Trophoblast cell (in vitro differentiated cells and primary cell): ENCODE measurements at regions not wholly inside any gene's neighbourhood (a gene's known extent, or its start where the extent isn't known, plus 50 kb on each side); places are given as distances from the start of the nearest gene placed in this dataset.

Source experiments
- DNase-seq, 2 donors: peaks; one replicate each; pipeline ENCODE4 v3.0.0-alpha.2; 2016
- H2AFZ ChIP-seq: 2 replicates; pipeline ENCODE4 v1.6.1; 2013; ENCODE audit warnings: low read length, moderate library complexity, mild to moderate bottlenecking; ENCODE audit not compliant: insufficient read depth, poor library complexity
- H2AK5ac ChIP-seq: 2 replicates; pipeline ENCODE4 v1.6.1; 2013; ENCODE audit warnings: mild to moderate bottlenecking, low read length
- H2BK120ac ChIP-seq: 2 replicates; pipeline ENCODE4 v1.6.1; 2013; ENCODE audit warnings: low read length, mild to moderate bottlenecking, moderate library complexity; ENCODE audit not compliant: insufficient read depth, poor library complexity
- H2BK12ac ChIP-seq: 2 replicates; pipeline ENCODE4 v1.6.1; 2013; ENCODE audit warnings: mild to moderate bottlenecking, low read length, moderate library complexity
- H2BK5ac ChIP-seq: 2 replicates; pipeline ENCODE4 v1.6.1; 2013; ENCODE audit warnings: low read length, low read depth, moderate library complexity, mild to moderate bottlenecking; ENCODE audit not compliant: poor library complexity
- H3K14ac ChIP-seq: 2 replicates; pipeline ENCODE4 v1.6.1; 2013; ENCODE audit warnings: mild to moderate bottlenecking, low read length
- H3K18ac ChIP-seq: 2 replicates; pipeline ENCODE4 v1.6.1; 2013; ENCODE audit warnings: mild to moderate bottlenecking, low read length
- H3K23ac ChIP-seq: 2 replicates; pipeline ENCODE4 v1.6.1; 2013; ENCODE audit warnings: low read length
- H3K27ac ChIP-seq: 2 replicates; pipeline ENCODE4 v1.5.1; 2013; ENCODE audit warnings: low read depth, mild to moderate bottlenecking, inconsistent platforms, low read length, moderate library complexity
- H3K27me3 ChIP-seq: 2 replicates; pipeline ENCODE4 v1.6.1; 2013; ENCODE audit warnings: inconsistent platforms, mild to moderate bottlenecking, low read length, moderate library complexity; ENCODE audit not compliant: insufficient read depth
- H3K36me3 ChIP-seq, 2 experiments: 1 replicate in 1 of 2; 2 replicates in 1 of 2; pipeline ENCODE4 v1.6.1; 2013; ENCODE audit warnings: low read length in 2 of 2, mild to moderate bottlenecking in 2 of 2, moderate library complexity in 1 of 2; ENCODE audit not compliant: insufficient read depth in 2 of 2, control insufficient read depth in 1 of 2
- H3K4ac ChIP-seq: 2 replicates; pipeline ENCODE4 v1.6.1; 2013; ENCODE audit warnings: low read depth, mild to moderate bottlenecking, low read length, moderate library complexity
- H3K4me1 ChIP-seq, 2 experiments: 1 replicate in 1 of 2; 2 replicates in 1 of 2; pipeline ENCODE4 v1.6.1; 2013; ENCODE audit warnings: low read length in 2 of 2, mild to moderate bottlenecking in 2 of 2, moderate library complexity in 1 of 2; ENCODE audit not compliant: insufficient read depth in 2 of 2, control insufficient read depth in 1 of 2
- H3K4me2 ChIP-seq: 2 replicates; pipeline ENCODE4 v1.6.1; 2013; ENCODE audit warnings: inconsistent platforms, mild to moderate bottlenecking, low read length, moderate library complexity
- H3K4me3 ChIP-seq: 2 replicates; pipeline ENCODE4 v1.5.1; 2013; ENCODE audit warnings: mild to moderate bottlenecking, low read depth, low read length, inconsistent platforms
- H3K79me1 ChIP-seq: one replicate; pipeline ENCODE4 v1.6.1; 2013; ENCODE audit warnings: low read length
- H3K79me2 ChIP-seq: 2 replicates; pipeline ENCODE4 v1.6.1; 2013; ENCODE audit warnings: low read length, mild to moderate bottlenecking; ENCODE audit not compliant: control insufficient read depth, insufficient read depth, poor library complexity
- H3K9ac ChIP-seq: 2 replicates; pipeline ENCODE4 v1.6.1; 2013; ENCODE audit warnings: mild to moderate bottlenecking, low read length
- H3K9me3 ChIP-seq: 2 replicates; pipeline ENCODE4 v1.6.1; 2013; ENCODE audit warnings: low read depth, mild to moderate bottlenecking, control low read depth, inconsistent platforms, low read length; ENCODE audit not compliant: insufficient read depth
- H4K12ac ChIP-seq: 2 replicates; pipeline ENCODE4 v1.6.1; 2013; ENCODE audit warnings: low read depth, mild to moderate bottlenecking, low read length, moderate library complexity
- H4K8ac ChIP-seq: 2 replicates; pipeline ENCODE4 v1.6.1; 2013; ENCODE audit warnings: low read depth, mild to moderate bottlenecking, low read length, moderate library complexity
- H4K91ac ChIP-seq: one replicate; pipeline ENCODE4 v1.6.1; 2013; ENCODE audit warnings: low read depth, mild to moderate bottlenecking, low read length, moderate library complexity
- WGBS: extraction: QIAGEN DNeasy Blood & Tissue Kit; methylation state at CpG from one replicate; pipeline ENCODE4 v1.1.7; 2013; ENCODE audit warnings: missing lambda C conversion rate; ENCODE audit not compliant: insufficient read length, insufficient coverage; ENCODE audit errors: extremely low coverage; 5-methylcytosine and 5-hydroxymethylcytosine counted together

DNA sequence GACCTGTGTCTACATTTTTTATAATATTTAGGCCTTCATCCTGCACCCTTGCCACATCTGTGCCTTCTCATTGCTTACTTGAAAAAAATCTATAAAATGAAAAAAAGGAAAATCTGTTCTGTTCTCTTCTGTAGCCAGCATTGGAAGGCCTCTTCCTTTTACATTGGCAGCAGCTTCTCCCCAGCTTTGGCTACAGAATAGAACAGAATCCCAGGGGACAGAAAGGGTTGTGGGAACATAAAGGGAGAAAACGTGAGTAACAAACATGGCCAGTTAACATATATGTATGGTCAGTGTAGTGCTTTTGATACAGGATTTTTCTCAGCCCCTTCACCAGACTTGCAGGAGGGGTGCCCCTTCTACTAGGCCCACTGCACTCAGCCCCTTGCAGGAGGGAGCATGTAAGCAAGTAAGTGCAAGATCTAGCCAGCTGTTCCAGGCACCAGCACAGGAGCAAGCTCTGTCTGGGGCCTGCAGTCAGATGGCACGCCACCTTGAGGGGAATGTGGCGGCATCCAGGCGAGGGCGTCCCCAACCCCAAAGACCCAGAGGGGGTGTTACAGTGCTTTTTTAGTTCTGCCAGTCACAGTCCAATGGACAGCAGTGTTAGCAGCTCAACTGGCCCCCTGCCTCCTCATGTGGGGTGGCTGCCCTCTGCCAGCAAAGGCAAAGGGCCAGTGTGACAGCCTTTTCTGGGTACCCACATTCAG lies 330.5 kb upstream of the ZNF462 start:
- H3K4me1 ChIP-seq: peaks cover 14 to 24% of the 10 kb centered on the region in 2 experiments
- no peak overlapping the region for H3K4me2 ChIP-seq
- WGBS: no CpG with 5 or more reads among the region's 5 CpGs
- H3K9ac ChIP-seq: no peak overlapping the region
- H3K36me3 ChIP-seq: peaks cover 0 to 2% of the 10 kb centered on the region in 2 experiments
- peak overlapping the region; percentile 76 for H3K4ac ChIP-seq
- H3K79me1 ChIP-seq: peaks cover 43% of the 10 kb centered on the region
- peak overlapping the region; percentile 97 for H2BK12ac ChIP-seq
- H4K8ac ChIP-seq: peak overlapping the region; percentile 79
- H4K12ac ChIP-seq: no peak overlapping the region
- peak overlapping the region; percentile 89 for H3K14ac ChIP-seq
- no peak for DNase-seq
- no peak overlapping the region for H2AFZ ChIP-seq
- H3K9me3 ChIP-seq: no peaks in the 10 kb centered on the region
- peaks cover 7% of the 10 kb centered on the region for H3K79me2 ChIP-seq
- H3K18ac ChIP-seq: peak overlapping the region; percentile 91
- H3K27ac ChIP-seq: peak overlapping the region; percentile 24
- H2BK5ac ChIP-seq: peak overlapping the region; percentile 91
- H3K27me3 ChIP-seq: no peaks in the 10 kb centered on the region
- H3K4me3 ChIP-seq: no peak overlapping the region
- H3K23ac ChIP-seq: no peak overlapping the region
- H2AK5ac ChIP-seq: peak overlapping the region; percentile 99
- peak overlapping the region; percentile 52 for H4K91ac ChIP-seq
- H2BK120ac ChIP-seq: peak overlapping the region; percentile 63

DNA sequence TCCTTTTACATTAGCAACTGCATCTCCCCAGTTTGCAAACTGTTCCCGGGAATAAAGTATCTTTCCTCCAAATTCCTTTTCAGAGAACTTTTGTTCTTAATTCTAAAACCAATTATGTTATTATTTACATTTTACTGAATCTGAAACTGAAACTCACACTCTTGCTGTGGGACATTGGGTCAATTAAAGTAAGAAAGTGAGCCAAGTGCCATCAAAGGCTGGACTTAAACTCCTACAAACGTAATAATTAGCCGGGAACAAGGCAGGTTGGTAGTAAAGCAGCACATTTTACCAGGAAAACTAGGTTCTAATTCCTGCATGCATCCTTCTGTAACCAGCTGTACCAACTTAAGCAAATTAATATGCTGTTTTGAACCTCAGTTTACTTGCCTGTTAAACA lies 328.2 kb upstream of the ZNF462 start:
- H3K4ac ChIP-seq: no peak overlapping the region
- peaks cover 32% of the 10 kb centered on the region for H3K79me1 ChIP-seq
- no peak for DNase-seq
- peaks cover 9 to 19% of the 10 kb centered on the region in 2 experiments for H3K4me1 ChIP-seq
- peaks cover 0 to 2% of the 10 kb centered on the region in 2 experiments for H3K36me3 ChIP-seq
- no peak overlapping the region for H3K23ac ChIP-seq
- no peak overlapping the region for H2BK12ac ChIP-seq
- no peak overlapping the region for H4K12ac ChIP-seq
- H3K9ac ChIP-seq: no peak overlapping the region
- peak overlapping the region; percentile 58 for H2BK5ac ChIP-seq
- WGBS: no CpG with 5 or more reads among the region's 3 CpGs
- H3K79me2 ChIP-seq: peaks cover 5% of the 10 kb centered on the region
- no peak overlapping the region for H2AK5ac ChIP-seq
- no peak overlapping the region for H2AFZ ChIP-seq
- H3K18ac ChIP-seq: no peak overlapping the region
- H3K14ac ChIP-seq: peak overlapping the region; percentile 46
- H4K8ac ChIP-seq: no peak overlapping the region
- H3K4me3 ChIP-seq: no peak overlapping the region
- no peaks in the 10 kb centered on the region for H3K9me3 ChIP-seq
- peak overlapping the region; percentile 59 for H2BK120ac ChIP-seq
- H4K91ac ChIP-seq: no peak overlapping the region
- peak overlapping the region; percentile 80 for H3K27ac ChIP-seq
- H3K27me3 ChIP-seq: no peaks in the 10 kb centered on the region
- no peak overlapping the region for H3K4me2 ChIP-seq

DNA sequence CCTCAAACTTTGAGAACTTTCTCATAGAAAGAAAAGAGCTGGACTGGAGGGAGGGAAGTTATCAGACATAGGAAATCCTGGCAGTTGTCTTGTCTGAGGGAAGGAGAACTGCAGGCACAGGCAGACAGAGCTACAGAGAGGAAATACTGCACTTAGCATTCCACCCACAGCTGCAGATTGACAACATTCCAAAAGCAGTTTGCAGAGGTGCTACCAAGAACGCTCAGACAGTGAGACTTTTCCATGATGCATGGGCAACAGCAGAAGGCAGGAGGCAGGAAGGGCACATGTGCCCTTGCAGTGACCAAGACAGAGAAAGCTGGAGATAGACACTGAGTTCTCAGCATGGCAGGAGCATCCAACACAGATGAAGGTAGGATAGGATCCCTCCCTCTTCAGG lies 327.5 kb upstream of the ZNF462 start:
- Histone ChIP-seq H3K4me1 (peaks cover 7 to 16% of the 10 kb centered on the region in 2 experiments), H3K79me1 (peaks cover 27% of the 10 kb centered on the region), H3K4ac (peak overlapping the region; percentile 5), H3K23ac (no peak overlapping the region), H2BK5ac (peak overlapping the region; percentile 47), H4K12ac (no peak overlapping the region), H3K14ac (peak overlapping the region; percentile 22), H2AK5ac (no peak overlapping the region), H3K36me3 (peaks cover 0 to 2% of the 10 kb centered on the region in 2 experiments), H4K91ac (peak overlapping the region; percentile 78), H3K4me3 (no peak overlapping the region), H3K4me2 (no peak overlapping the region), H3K9ac (no peak overlapping the region), H3K27me3 (no peaks in the 10 kb centered on the region), H3K18ac (peak overlapping the region; percentile 2), H2AFZ (no peak overlapping the region), H2BK12ac (peak overlapping the region; percentile 10), H3K79me2 (peaks cover 2% of the 10 kb centered on the region), H2BK120ac (peak overlapping the region; percentile 59), H4K8ac (peak overlapping the region; percentile 23), H3K9me3 (no peaks in the 10 kb centered on the region), H3K27ac (peak overlapping the region; percentile 87)
- no CpG with 5 or more reads among the region's 1 CpG for WGBS
- DNase-seq: peak; percentile 56 to 72

DNA sequence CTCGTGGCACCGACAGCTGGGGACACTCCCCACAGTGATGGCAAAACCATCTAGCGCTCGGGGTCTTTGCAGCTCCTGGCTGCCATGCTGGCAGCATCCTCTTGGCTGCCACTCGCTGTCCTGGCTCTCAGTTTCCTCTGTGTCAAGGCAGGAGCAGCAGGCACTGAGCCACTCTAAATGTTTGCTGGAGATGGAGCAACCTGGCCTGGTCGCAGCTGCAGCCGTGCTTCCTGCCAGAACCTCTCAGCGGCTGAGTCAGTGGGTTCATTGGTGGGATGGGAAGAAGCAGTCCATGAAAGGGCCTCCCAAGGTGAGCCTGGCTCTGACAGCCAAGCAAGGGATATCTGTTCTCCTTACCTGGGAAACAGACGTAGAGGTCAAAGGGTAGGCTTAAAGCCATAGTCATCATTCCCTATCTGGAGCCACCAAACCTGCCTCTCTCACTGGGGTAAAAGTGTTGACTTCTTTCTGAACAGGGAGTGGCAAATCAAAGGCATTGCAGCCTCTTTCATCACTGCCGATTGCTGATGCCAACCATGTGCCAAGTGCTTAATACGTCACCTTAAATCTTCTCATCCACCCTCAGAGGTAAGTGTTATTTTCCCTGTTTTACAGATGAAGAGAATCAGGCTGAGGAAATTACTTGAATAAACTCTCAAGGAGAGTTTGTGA lies 304.8 kb upstream of the ZNF462 start:
- Histone ChIP-seq H3K4ac (no peak overlapping the region), H3K4me3 (no peak overlapping the region), H3K79me1 (peaks cover 12% of the 10 kb centered on the region), H3K4me1 (peaks cover 4 to 7% of the 10 kb centered on the region in 2 experiments), H4K12ac (no peak overlapping the region), H3K9me3 (no peaks in the 10 kb centered on the region), H3K23ac (no peak overlapping the region), H3K9ac (no peak overlapping the region), H3K27me3 (no peaks in the 10 kb centered on the region), H4K8ac (peak overlapping the region; percentile 3), H3K4me2 (no peak overlapping the region), H2AK5ac (no peak overlapping the region), H4K91ac (peak overlapping the region; percentile 67), H3K18ac (no peak overlapping the region), H2BK12ac (peak overlapping the region; percentile 58), H3K14ac (no peak overlapping the region), H2AFZ (no peak overlapping the region), H2BK120ac (peak overlapping the region; percentile 62), H2BK5ac (no peak overlapping the region), H3K79me2 (no peaks in the 10 kb centered on the region), H3K27ac (no peak overlapping the region), H3K36me3 (no peaks in the 10 kb centered on the region)
- WGBS: no CpG with 5 or more reads among the region's 11 CpGs
- no peak for DNase-seq
